NCI-H446 treated with DMSO at 0.1 percent for 48 hours (cell line): ENCODE measurements at regions not wholly inside any gene's neighbourhood (a gene's known extent, or its start where the extent isn't known, plus 50 kb on each side); places are given as distances from the start of the nearest gene placed in this dataset.
"Not testable (repeated sequence)": the region's sequence is repeated elsewhere in the genome, so short reads cannot be mapped to it uniquely, and the experiment has no call there.

Experiments
- DNase-seq: peaks from one replicate; lab custom pipeline; 2025; lab: John Stamatoyannopoulos, UW

- DNase-seq: no peak
Observed at GRCh38 chr7:114083166-114084001, 164.6 kb upstream of the PPP1R3A start.

GRCh38 chr7:114082642-114083165, 163.9 kb upstream of the PPP1R3A start:
- DNase-seq: no peak

GRCh38 chr7:114081606-114082425, 163.0 kb upstream of the PPP1R3A start:
- peak; percentile 57 for DNase-seq

- DNase-seq: not testable (repeated sequence)
Observed at GRCh38 chr7:114077158-114077524, 158.3 kb upstream of the PPP1R3A start.

- not testable (repeated sequence) for DNase-seq
Observed at GRCh38 chr7:114076392-114077157, 157.8 kb upstream of the PPP1R3A start.

GRCh38 chr7:114073701-114074100, 154.9 kb upstream of the PPP1R3A start:
- no peak for DNase-seq

- no peak for DNase-seq
Observed at GRCh38 chr7:114070246-114070645, 151.4 kb upstream of the PPP1R3A start.

GRCh38 chr7:114062810-114063209, 144.0 kb upstream of the PPP1R3A start:
- DNase-seq: no peak

- DNase-seq: no peak
Observed at GRCh38 chr7:114051871-114052331, 133.1 kb upstream of the PPP1R3A start.

GRCh38 chr7:114050571-114050970, 131.8 kb upstream of the PPP1R3A start:
- DNase-seq: no peak

GRCh38 chr7:114048386-114049235, 129.8 kb upstream of the PPP1R3A start:
- DNase-seq: no peak

GRCh38 chr7:114047889-114048288, 129.1 kb upstream of the PPP1R3A start:
- no peak for DNase-seq

- no peak for DNase-seq
Observed at GRCh38 chr7:114033475-114033874, 114.7 kb upstream of the PPP1R3A start.

GRCh38 chr7:114026486-114027089, 107.8 kb upstream of the PPP1R3A start:
- peak; percentile 34 for DNase-seq

- no peak for DNase-seq
Observed at GRCh38 chr7:114021135-114021534, 102.3 kb upstream of the PPP1R3A start.

- no peak for DNase-seq
Observed at GRCh38 chr7:114008696-114009095, 89.9 kb upstream of the PPP1R3A start.

GRCh38 chr7:114007386-114007785, 88.6 kb upstream of the PPP1R3A start:
- DNase-seq: no peak

- DNase-seq: no peak
Observed at GRCh38 chr7:113998934-113999333, 80.1 kb upstream of the PPP1R3A start.

GRCh38 chr7:113996405-113996804, 77.6 kb upstream of the PPP1R3A start:
- no peak for DNase-seq

- DNase-seq: no peak
Observed at GRCh38 chr7:113986216-113986615, 67.4 kb upstream of the PPP1R3A start.

GRCh38 chr7:113976508-113976907, 57.7 kb upstream of the PPP1R3A start:
- no peak for DNase-seq
